T-helper 1 cell (primary cell): ENCODE measurements at regions not wholly inside any gene's neighbourhood (a gene's known extent, or its start where the extent isn't known, plus 50 kb on each side); places are given as distances from the start of the nearest gene placed in this dataset.
"Not testable (repeated sequence)": the region's sequence is repeated elsewhere in the genome, so short reads cannot be mapped to it uniquely, and the experiment has no call there.

Experiments
- DNase-seq, 5 donors: peaks; one replicate each; pipeline ENCODE4 v3.0.0-alpha.2; 2012 to 2020

DNA sequence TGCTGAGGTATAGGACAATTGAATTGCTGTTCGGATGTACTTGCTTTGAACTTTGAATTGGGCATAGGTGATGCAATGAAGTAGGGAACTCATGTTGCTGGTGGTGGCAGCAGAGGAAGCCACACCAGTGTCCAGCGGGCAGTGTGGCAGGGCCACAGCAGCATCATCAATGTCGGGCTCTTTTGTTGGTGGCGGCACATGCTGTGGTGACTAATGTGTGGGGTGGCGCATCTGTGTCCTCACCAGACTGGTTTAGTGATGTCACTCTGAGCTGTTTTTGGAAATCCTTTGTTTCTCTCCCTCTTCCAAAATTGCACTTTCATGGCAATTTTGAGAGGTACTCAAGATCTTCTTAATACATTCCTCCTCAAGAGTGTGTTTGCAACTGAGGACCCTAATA lies 187.6 kb downstream of the ETNK1 start:
- no peak for DNase-seq

DNA sequence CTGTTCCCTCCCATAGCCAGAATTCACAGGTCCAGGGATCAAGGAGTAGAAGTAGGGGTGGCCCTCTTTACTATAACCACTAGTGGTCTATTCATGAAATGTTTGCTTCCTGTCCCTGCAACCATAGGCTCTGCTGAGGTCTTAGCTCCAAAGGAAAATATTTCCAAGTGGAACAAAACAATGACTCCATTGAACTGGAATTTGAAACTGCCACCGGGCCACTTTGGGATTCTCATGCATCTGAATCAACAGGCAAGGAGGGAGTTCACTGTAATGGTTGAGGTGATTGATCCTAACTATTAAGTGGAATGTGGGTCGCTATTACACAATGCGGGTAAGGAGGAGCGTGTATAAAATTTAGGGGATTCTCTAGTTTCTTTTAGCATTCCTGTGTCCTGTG lies 197.0 kb downstream of the ETNK1 start:
- no peak for DNase-seq

DNA sequence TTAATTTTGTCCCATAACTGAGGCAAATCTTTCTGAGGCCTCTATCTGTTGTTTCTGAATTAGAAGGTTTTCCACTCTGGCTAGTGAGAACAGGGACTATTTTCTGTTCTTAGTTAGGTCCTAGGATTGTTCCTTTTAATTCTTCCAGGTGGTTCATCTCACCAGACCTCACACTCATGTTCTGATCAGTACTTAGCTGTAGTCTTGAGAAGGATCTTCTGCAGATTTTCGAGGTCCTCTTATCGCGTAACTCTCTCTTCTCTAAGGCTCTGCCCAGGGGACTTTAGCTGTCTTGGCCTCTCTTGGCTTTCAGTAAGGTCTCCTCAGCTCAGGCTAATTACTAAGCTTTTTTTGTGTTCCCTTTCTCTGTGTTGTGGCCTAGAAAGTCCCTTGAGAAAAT lies 201.1 kb downstream of the ETNK1 start:
- no peak for DNase-seq

DNA sequence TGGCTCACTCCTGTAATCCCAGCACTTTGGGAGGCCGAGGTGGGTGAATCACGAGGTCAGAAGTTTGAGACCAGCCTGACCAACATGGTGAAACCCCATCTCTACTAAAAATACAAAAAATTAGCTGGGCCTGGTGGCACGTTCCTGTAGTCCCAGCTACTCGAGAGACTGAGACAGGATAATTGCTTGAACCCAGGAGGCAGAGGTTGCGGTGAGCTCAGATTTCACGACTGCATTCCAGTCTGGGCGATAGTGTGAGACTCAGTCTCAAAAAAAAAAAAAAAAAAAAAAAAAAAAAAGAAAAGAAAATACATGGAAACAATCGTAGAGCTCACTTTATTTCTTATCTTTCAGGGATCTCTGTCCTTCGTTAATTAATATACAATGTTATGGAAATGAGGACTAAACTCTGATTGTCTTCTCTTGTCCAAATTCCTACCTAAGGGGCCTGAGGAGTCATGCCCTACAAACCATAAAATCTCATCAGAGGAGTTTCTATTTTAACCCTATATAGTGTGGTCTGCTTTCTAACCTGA lies 201.5 kb downstream of the ETNK1 start:
- not testable (repeated sequence) for DNase-seq

DNA sequence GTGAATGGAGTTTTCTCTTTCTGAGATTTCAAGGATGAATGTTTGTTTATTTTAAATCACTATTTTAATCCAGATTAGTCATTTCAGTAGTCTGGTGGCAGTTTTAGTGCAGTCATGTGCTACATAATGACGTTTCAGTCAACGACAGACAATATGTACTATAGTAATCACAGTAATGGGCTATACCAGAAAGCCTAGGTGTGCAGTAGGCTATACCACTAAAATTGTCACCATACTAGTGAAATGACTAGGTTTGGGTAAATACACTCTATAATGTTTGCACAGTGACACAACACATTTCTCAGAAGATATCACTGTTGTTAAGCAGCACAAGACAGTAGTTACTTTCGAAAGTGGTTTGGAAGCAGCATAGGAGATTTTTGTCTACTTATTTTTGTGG lies 203.1 kb downstream of the ETNK1 start:
- DNase-seq: peak in 1 of 5 donors; percentile 20

DNA sequence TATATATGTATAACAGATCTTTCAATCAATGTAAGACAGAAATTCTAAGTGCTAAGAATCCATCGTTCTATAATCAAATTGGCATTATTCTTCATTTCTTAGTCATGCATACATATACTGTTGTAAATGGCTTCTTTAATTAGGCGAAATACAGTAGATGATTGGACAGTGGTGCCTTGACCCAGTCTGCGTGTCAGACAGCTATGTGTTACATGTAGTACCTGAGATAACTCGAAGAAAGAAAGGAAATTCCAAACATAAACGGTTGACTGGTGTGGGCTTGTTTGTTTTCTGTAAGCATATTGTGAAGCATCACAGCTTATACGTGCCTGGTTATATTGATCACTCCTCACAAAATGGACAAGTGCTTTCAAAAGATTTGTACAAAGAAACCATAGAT lies 210.5 kb downstream of the ETNK1 start:
- no peak for DNase-seq

DNA sequence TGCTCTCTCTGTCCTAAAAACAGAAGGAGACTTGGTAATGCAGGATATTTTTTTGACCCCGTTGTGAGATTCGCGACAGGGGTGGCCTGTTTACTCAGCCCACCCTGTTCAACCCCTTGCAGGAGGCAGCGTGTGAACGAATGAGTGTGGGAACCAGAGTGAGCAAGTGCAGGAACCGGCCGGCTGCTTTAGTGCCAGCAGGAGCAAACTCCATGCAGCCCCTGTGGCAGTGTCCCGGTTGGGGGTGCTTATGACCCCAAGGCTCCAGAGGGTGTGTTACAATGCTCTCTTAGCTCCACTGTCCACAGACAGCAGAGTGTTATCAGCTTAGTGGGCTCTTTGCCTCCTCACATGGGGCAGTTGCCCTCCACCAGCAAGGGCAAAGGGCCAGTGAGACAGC lies 225.2 kb downstream of the ETNK1 start:
- DNase-seq: no peak

DNA sequence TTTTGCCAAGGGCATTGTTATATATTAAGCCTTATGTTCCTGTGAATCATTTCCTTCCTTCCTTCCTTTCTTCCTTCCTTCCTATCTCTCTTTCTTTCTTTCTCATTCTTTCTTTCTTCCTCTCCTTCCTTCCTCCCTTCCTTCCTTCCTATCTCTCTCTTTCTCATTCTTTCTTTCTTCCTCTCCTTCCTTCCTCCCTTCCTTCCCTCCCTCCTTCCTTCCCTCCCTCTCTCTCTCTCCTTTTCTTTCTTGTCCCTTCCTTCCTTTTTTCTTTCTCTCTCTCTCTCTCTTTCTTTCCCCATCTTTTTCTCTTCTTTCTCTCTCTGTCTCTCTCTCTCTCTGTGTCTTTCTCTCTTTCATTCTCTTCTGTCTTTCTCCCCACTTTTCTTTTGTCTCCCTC lies 226.6 kb downstream of the ETNK1 start:
- no peak for DNase-seq

DNA sequence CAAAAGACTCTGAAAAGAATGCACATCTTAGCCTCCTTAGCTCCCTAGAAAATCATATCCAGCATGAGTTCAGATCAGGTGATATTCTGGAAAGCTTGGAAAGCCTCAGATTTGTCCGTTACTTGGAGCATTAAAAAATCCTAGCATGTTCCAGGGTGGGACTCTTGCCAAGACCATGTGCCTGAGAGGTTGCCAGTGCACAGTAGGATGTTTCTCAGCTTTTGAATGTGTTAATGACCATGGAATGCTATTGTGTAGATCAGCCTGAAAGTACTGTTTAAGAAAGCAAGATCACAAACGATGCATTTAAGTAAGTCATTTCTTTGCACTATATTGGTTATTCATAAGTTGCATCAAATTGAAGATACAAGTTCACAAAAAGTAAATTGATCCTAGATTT lies 230.5 kb downstream of the ETNK1 start:
- no peak for DNase-seq

DNA sequence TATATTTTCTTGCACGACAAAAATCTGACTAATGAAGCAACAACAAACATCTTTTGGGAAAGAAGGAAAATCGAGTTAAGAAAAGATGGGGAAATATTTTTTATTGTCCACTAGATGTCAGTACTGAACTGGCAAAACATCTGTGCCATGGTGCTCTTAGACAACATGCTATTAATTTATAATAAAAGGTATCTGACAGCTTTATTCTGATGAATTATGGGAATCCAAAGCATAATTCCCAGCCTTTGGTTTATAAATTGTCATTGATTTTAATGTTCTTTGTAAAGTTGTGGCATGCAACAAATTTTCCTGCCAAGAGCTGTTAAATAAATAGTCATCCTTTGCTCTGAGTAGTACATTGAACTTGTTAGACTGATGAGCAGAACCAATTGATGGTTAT lies 231.2 kb downstream of the ETNK1 start:
- no peak for DNase-seq

DNA sequence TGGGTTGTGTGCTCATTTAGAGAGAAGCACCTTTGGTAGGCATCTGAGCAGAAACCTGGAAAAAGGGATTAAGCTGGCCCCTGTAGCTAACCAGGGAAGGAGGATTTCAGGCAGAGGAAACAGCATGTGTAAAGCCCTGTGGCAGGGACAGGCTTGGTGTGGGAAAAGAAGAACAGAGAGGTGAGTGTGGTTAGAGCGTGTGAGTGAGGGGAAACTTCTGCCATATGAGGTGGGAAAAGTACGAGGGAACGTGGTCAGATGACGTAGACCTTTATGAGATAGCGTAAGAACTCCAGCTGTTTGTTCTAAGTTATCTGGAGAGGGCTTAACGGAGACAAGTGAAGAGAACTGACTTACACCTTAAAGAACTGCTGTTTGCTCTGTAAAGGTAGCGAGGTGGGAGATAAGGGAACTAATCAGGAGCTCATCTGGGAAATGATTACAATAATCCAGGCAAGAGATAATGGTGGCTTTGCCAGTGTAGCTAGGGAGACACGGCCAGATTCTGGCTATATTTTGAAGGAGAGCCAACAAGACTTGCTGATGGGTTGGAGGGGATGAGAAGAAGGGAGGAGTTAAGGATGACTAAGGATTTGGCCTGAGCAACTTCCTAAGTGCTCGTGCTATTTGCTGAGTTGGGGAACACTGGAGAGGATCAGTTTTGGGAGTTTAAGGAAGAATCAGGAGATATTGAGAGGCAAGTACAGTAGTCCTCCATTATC lies 234.0 kb downstream of the ETNK1 start:
- no peak for DNase-seq

DNA sequence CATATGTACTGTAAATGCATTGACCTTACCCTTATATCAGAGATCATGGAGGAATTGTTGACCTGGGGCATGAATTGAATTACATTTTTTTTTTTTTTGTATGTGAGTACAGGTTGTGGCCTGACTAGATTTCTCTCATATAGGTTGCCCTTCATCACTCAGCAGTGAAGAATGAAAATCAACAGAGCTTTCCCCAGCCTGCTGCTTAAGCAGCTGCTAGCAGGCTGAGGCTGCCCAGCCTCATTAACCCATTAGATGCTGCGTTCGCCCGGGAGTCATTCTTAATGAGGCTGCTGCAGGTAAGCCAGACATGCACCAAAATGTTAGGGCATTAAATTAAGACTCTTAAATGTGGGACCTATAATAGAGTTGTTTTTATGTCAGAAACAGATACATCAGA lies 236.0 kb downstream of the ETNK1 start:
- no peak for DNase-seq

DNA sequence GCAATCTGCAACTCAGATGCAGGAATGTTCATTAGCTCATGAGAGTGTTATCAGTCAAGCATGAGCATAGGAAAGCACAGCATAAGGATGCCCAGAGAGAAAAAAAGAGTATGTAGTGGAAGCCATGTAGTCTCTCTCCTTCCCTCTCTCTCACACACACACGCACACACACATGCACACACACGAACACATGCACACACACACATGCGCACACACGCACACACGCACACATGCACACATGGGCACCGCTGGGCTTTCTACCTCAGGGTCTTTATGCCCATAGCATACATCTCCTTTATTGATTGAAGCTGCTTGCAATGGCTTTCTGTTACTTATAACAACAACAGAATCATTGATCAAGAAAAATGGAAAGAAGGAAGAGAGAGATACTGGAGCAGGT lies 240.9 kb downstream of the ETNK1 start:
- no peak for DNase-seq

DNA sequence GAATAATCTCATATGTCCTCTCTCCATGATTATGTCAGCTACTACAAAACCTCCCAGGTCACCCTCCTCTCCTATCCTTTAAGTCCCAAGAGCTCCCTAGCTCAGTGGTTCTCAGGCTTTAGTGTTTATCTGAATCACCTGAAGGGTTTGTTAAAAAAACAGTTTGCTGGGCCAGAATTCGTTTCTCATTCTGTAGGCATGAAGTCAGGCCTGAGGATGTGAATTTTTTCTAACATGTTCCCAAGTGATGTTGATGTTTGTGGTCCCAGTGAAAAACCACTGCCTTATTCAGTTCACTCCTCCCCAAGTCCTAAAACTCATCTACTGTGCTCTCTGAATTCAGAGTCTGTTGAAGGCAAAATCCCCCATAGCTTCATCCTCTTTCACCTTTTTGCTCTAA lies 241.4 kb downstream of the ETNK1 start:
- no peak for DNase-seq

DNA sequence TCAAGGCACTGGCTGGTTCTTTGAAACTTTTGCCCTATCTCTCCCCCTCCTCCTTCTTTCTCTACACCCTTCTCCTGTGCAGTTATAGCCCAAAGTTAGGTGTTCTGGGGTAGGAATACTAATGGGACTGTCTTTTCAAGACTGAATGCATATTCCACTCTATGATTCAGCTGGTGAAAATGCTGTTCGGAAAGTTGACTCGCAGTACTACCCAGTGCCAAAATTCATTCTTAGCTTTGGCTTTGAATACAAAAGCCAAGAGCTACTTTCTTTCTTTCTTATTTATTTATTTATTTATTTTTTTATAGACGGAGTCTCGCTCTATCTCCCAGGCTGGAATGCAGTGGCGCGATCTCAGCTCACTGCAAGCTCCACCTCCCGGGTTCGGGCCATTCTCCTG lies 249.2 kb downstream of the ETNK1 start:
- DNase-seq: no peak

DNA sequence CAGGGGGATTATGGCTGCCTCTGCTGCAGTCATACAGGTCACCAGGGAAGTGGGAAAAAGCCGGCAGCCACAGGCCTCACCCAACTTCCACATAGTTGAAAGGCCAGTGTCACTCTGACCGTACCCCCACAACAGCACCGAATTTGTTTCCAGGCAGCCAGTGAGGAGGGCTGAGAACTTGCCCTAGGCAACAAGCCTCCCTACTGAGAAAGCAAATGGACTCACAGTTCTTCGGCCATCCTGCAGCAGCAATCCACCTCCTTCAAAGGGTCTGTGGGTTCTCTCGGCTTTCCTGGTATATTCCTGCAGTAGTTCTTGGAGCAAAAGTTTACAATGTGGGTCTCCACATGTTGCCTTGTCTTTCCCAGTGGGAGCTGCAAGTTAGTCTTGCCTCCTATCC lies 251.3 kb downstream of the ETNK1 start:
- no peak for DNase-seq

DNA sequence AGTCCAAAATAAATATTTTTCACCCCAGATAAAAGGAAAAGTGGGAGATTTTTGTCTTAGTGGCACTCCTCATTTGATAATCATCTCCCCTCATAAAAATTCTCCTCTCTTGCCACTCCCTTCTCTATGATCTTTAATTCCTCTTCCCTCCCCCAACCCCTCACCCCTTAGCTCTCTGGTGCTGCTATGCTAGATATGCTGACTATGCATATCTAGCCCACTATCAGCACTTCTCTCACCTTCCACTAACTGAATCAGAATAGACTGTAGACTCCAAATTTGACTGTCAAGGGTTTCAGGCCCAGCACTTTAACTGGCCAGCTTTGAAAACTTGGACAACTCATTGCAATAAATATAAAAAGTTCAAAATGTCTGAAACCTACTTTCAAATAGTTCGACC lies 254.2 kb downstream of the ETNK1 start:
- no peak for DNase-seq

DNA sequence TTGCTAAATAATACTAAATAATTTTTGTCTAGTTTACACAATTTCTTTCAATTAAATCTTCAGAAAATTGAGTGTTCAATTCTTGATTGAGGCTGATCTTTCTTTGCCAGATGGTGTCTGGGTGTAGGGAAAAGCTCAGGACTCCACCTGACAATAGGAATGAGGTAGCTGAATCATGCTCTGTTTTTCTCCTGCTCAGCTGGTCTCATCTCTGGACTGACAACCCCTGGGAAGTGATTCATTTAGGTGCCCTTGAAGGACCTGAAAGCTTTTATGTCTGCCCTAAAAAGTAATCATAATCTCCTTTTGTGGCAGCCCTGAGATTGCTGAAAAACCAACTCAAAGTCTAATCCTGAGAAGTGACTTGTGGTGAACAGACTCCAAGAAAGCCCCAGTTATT lies 255.4 kb downstream of the ETNK1 start:
- DNase-seq: no peak

DNA sequence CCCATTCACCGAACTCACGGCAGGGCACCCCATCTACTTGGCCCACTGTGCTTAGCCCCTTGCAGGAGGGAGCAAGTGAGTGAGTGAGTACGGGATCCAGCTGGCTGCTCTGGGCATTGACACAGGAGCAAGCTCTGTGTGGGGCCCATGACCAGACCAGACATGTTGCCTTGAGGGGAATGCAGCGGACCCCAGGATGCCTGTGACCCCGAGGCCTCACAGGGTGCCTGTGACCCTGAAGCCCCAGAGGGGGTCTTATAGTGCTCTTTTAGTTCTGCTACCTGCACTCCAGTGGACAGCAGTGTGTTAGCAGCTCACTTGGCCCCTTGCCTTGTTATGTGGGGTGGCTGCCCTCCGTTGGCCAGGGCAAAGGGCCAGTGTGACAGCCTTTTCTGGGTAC lies 255.8 kb downstream of the ETNK1 start:
- DNase-seq: no peak

DNA sequence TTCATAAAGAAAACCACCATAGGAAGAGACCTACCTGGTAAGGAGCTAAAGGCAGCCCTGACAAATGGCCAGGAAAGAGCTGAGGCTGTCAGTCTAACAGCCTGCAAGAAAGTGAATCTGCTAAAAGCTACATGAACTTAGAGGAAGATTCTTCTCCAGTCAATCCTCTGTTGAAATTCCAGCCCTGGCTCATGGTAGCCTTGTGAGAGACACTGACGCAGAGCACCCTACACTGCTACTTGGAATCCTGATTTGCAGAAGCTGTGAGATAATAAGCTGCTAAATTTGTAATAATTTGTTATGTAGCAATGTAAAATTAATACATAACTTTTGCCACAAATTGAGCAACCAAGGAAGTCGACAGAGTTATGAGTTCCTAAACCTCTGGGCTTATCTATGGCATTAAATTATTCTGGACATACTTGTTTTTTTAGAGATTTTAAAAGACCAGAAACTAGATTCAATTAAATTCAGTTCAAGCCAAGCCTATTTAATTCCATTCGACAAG lies 257.0 kb downstream of the ETNK1 start:
- no peak for DNase-seq

DNA sequence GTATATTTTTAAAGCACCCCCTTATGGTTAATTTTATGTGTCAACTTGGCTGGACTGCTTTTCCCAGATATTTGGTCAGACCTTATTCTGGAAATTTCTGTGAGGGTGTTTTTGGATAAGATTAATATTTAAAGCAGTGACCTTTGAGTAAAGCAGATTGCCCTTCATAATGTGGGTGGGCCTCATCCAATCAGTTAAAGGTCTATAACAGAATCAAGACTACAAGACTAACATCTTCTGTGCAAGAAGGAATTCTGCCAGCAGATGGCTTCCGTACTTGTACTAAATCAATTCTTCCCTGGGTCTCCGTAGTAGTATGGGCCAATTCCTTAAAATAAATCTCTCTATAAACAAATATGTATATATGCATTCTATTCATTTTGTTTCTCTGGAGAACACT lies 257.6 kb downstream of the ETNK1 start:
- DNase-seq: no peak

DNA sequence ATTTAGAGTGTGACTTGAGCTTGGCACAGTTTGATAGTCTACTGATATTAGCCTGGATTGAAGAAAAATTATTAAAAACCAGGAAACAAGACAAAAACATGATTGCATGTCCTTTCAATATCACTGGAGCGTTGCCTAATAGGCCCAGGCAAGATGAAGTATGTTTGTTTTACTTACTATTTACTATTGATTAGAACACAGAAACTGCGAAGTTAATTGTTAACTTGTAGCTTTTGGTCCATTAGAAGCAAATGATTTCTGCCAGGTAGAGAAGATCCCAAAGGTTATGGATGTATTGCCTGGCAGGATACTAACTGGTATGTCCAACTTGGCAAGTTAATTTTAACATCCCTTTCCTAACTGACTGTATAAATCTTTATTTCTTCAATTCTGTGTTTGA lies 268.9 kb downstream of the ETNK1 start:
- no peak for DNase-seq

DNA sequence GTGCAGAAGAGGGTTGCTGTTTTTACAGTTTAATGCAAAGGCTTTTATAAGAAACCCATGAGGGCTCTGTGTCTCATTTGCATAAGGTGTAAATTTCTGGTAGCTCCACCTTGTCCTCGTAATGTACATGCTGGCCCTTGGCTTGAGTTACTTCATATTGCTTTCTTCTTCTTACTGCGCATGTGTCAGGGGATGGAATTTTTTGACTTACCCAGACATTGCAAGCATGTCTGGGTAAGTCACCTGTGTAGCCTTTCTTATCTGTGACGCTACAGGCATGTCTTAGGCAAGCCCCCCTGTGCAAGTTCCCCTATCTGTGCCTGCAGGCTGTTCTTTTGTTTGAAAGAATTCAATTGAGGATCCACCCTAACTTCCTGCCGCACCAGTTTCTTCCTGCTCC lies 274.2 kb downstream of the ETNK1 start:
- no peak for DNase-seq

DNA sequence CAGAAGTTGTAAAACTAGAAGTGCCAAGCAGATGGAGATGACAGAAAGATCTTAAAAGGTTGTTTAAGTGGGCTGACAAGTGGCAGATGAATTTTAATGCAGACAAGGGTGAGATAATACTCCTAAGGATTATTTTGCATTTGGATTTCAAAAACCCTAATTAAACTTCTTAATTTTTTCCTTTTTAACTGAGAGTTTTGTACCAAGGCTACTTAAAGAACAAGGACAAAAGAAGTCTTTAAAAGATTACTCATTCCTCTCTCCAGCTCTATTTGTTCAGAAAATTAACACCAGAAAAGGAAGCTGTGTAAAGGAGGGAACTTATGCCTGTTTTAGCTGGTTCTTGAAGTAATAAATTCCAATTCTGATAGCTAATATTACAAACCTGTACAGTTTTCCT lies 275.4 kb downstream of the ETNK1 start:
- no peak for DNase-seq

DNA sequence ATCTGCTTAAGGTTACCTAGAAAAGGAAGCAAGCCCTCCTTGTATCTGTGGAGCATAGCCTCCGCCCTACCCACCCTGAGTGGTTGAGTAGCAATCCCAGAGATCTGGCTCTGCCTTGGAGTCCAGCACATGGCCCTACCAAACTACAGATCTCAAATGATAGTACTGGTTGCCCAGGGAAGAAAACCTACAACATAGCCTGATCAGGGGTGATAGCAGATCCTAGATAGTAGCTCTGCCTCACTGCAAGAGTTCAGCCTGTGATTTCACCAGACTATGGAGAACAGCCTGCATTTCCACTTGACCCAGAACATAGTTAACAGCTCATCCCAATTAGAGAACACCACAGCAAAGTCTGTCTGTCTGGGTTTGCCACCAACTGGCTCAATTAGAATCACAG lies 279.5 kb downstream of the ETNK1 start:
- DNase-seq: no peak
